Body of pancreas (tissue), 4 donors: ENCODE measurements at regions not wholly inside any gene's neighbourhood (a gene's known extent, or its start where the extent isn't known, plus 50 kb on each side); places are given as distances from the start of the nearest gene placed in this dataset.

ENCODE experiments used
- POLR2A ChIP-seq, 3 donors: fragments of 450-650 bp; IDR thresholded peaks; one replicate each; pipeline ENCODE4 v1.6.1; 2016; ENCODE audit warnings: antibody characterized with exemption in 3 of 3, mild to moderate bottlenecking in 2 of 3
- TF ChIP-seq, protein P1 (sequence below), 7 experiments: fragments of 450-650 bp in 4 of 7; fragments of 200-600 bp in 3 of 7; sonication (generic) in 3 of 7; IDR thresholded peaks; one replicate each; pipeline ENCODE4 v1.5.1; 2016 to 2019; ENCODE audit warnings: antibody characterized with exemption in 7 of 7

- TF ChIP-seq, protein P1, sequence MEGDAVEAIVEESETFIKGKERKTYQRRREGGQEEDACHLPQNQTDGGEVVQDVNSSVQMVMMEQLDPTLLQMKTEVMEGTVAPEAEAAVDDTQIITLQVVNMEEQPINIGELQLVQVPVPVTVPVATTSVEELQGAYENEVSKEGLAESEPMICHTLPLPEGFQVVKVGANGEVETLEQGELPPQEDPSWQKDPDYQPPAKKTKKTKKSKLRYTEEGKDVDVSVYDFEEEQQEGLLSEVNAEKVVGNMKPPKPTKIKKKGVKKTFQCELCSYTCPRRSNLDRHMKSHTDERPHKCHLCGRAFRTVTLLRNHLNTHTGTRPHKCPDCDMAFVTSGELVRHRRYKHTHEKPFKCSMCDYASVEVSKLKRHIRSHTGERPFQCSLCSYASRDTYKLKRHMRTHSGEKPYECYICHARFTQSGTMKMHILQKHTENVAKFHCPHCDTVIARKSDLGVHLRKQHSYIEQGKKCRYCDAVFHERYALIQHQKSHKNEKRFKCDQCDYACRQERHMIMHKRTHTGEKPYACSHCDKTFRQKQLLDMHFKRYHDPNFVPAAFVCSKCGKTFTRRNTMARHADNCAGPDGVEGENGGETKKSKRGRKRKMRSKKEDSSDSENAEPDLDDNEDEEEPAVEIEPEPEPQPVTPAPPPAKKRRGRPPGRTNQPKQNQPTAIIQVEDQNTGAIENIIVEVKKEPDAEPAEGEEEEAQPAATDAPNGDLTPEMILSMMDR (IDR thresholded peaks at IDR 0.05): no peak
- no peak for TF ChIP-seq POLR2A (IDR thresholded peaks at IDR 0.05)
These were observed 60.2 kb upstream of the KL start for GRCh38 chr13:32955881-32956594.
